ENCODE measurements at regions not wholly inside any gene's neighbourhood (a gene's known extent, or its start where the extent isn't known, plus 50 kb on each side); places are given as distances from the start of the nearest gene placed in this dataset.

GRCh38 chr14:26379951-26380350 is 217.9 kb downstream of the NOVA1 start:
- TF ChIP-seq, protein P1, sequence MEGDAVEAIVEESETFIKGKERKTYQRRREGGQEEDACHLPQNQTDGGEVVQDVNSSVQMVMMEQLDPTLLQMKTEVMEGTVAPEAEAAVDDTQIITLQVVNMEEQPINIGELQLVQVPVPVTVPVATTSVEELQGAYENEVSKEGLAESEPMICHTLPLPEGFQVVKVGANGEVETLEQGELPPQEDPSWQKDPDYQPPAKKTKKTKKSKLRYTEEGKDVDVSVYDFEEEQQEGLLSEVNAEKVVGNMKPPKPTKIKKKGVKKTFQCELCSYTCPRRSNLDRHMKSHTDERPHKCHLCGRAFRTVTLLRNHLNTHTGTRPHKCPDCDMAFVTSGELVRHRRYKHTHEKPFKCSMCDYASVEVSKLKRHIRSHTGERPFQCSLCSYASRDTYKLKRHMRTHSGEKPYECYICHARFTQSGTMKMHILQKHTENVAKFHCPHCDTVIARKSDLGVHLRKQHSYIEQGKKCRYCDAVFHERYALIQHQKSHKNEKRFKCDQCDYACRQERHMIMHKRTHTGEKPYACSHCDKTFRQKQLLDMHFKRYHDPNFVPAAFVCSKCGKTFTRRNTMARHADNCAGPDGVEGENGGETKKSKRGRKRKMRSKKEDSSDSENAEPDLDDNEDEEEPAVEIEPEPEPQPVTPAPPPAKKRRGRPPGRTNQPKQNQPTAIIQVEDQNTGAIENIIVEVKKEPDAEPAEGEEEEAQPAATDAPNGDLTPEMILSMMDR (IDR thresholded peaks at IDR 0.05; ENCODE audit: extremely low read depth in 1 of 2, insufficient read depth in 1 of 2, low read depth in 1 of 2, low read length in 2 of 2): no peak
- TF ChIP-seq POLR2A (IDR thresholded peaks at IDR 0.05; ENCODE audit: low read depth, low read length): no peak
- TF ChIP-seq POLR2AphosphoS5 (IDR thresholded peaks at IDR 0.05; ENCODE audit: insufficient read depth, low read depth, low read length): no peak
- TF ChIP-seq, protein P2, sequence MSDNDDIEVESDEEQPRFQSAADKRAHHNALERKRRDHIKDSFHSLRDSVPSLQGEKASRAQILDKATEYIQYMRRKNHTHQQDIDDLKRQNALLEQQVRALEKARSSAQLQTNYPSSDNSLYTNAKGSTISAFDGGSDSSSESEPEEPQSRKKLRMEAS (IDR thresholded peaks at IDR 0.05; ENCODE audit: insufficient read depth, insufficient read length): no peak
- no peak for TF ChIP-seq JUN (IDR thresholded peaks at IDR 0.05; ENCODE audit: borderline replicate concordance, insufficient read depth, insufficient read length, low read depth)
